GM12878 (cell line): ENCODE measurements at regions not wholly inside any gene's neighbourhood (a gene's known extent, or its start where the extent isn't known, plus 50 kb on each side); places are given as distances from the start of the nearest gene placed in this dataset.

Source experiments
- BCL11A ChIP-seq: IDR thresholded peaks from 2 replicates; pipeline ENCODE4 v1.6.1; 2011; ENCODE audit warnings: low read depth, low read length
- FOXK2 ChIP-seq: fragments of 450-650 bp; IDR thresholded peaks from 2 replicates; pipeline ENCODE4 v1.6.1; 2017; ENCODE audit warnings: mild to moderate bottlenecking, moderate library complexity
- IRF4 ChIP-seq: IDR thresholded peaks from 2 replicates; pipeline ENCODE4 v1.6.1; 2011; ENCODE audit warnings: low read depth, low read length
- NFIC ChIP-seq: IDR thresholded peaks from 2 replicates; pipeline ENCODE4 v1.6.1; 2012; ENCODE audit warnings: low read depth, mild to moderate bottlenecking, inconsistent platforms, low read length, moderate library complexity
- NR2C1 ChIP-seq: fragments of 450-650 bp; IDR thresholded peaks from 2 replicates; pipeline ENCODE4 v1.6.1; 2017; ENCODE audit warnings: antibody characterized with exemption, mild to moderate bottlenecking, moderate library complexity
- SPI1 ChIP-seq: IDR thresholded peaks from 2 replicates; pipeline ENCODE4 v1.6.1; 2011; ENCODE audit warnings: low read depth, mild to moderate bottlenecking, low read length, moderate library complexity, borderline replicate concordance; ENCODE audit not compliant: insufficient read depth
- ZNF274 ChIP-seq: IDR thresholded peaks from one replicate; pipeline ENCODE4 v1.8.0; 2011; ENCODE audit not compliant: insufficient read length, insufficient read depth
- TF ChIP-seq, protein P1 (sequence below): fragments of 450-650 bp; IDR thresholded peaks from 2 replicates; pipeline ENCODE4 v1.6.1; 2017; ENCODE audit warnings: antibody characterized with exemption, mild to moderate bottlenecking, moderate library complexity
- TF ChIP-seq, protein P2 (sequence below), 3 experiments: IDR thresholded peaks in 2 of 3; conservative IDR thresholded peaks in 1 of 3; 2 replicates each; pipeline ENCODE4 v1.5.1; 2011; ENCODE audit warnings: low read depth in 3 of 3, low read length in 3 of 3, mild to moderate bottlenecking in 3 of 3, control low read depth in 2 of 3, moderate library complexity in 2 of 3, inconsistent platforms in 1 of 3, mixed read lengths in 1 of 3; ENCODE audit not compliant: control insufficient read depth in 2 of 3, insufficient read depth in 1 of 3; ENCODE audit errors: extremely low read depth in 1 of 3
- TF ChIP-seq, protein P3 (sequence below): fragments of 450-650 bp; IDR thresholded peaks from 2 replicates; pipeline ENCODE4 v1.6.1; 2017; ENCODE audit warnings: mild to moderate bottlenecking, low read depth, inconsistent platforms; ENCODE audit not compliant: poor library complexity, severe bottlenecking
- TF ChIP-seq, protein P4 (sequence below): fragments of 450-650 bp; formaldehyde crosslinking; IDR thresholded peaks from 2 replicates; pipeline ENCODE4 v1.5.0; 2022; ENCODE audit warnings: mild to moderate bottlenecking, missing genetic modification characterization

DNA sequence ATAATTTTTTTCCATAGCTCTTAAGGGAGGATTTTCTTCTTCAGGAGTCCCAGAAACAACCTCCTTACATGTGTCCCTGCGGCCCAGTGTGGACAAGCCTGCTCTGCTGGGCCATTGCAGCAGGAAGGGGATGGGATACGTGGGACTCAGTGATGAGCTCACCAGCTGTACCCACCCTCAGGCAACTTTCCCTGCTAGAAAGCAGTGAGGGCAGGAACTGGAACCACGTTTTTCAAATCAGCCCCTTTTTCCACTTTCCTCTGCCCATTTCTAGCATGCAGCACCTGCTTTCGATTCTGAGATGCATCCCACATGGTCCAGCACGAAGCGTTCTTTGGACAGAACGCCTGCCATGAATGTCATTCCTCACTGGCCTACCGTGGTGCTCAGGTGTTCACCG is 232.7 kb downstream of the KLF6 start:
- TF ChIP-seq FOXK2, result no peak
- TF ChIP-seq IRF4, result no peak
- no peak for TF ChIP-seq BCL11A
- TF ChIP-seq, protein P1, sequence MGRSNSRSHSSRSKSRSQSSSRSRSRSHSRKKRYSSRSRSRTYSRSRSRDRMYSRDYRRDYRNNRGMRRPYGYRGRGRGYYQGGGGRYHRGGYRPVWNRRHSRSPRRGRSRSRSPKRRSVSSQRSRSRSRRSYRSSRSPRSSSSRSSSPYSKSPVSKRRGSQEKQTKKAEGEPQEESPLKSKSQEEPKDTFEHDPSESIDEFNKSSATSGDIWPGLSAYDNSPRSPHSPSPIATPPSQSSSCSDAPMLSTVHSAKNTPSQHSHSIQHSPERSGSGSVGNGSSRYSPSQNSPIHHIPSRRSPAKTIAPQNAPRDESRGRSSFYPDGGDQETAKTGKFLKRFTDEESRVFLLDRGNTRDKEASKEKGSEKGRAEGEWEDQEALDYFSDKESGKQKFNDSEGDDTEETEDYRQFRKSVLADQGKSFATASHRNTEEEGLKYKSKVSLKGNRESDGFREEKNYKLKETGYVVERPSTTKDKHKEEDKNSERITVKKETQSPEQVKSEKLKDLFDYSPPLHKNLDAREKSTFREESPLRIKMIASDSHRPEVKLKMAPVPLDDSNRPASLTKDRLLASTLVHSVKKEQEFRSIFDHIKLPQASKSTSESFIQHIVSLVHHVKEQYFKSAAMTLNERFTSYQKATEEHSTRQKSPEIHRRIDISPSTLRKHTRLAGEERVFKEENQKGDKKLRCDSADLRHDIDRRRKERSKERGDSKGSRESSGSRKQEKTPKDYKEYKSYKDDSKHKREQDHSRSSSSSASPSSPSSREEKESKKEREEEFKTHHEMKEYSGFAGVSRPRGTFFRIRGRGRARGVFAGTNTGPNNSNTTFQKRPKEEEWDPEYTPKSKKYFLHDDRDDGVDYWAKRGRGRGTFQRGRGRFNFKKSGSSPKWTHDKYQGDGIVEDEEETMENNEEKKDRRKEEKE, result no peak
- no peak for TF ChIP-seq SPI1
- TF ChIP-seq, protein P2, sequence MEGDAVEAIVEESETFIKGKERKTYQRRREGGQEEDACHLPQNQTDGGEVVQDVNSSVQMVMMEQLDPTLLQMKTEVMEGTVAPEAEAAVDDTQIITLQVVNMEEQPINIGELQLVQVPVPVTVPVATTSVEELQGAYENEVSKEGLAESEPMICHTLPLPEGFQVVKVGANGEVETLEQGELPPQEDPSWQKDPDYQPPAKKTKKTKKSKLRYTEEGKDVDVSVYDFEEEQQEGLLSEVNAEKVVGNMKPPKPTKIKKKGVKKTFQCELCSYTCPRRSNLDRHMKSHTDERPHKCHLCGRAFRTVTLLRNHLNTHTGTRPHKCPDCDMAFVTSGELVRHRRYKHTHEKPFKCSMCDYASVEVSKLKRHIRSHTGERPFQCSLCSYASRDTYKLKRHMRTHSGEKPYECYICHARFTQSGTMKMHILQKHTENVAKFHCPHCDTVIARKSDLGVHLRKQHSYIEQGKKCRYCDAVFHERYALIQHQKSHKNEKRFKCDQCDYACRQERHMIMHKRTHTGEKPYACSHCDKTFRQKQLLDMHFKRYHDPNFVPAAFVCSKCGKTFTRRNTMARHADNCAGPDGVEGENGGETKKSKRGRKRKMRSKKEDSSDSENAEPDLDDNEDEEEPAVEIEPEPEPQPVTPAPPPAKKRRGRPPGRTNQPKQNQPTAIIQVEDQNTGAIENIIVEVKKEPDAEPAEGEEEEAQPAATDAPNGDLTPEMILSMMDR (IDR thresholded peaks at IDR 0.05 in 2 of 3, conservative IDR thresholded peaks at IDR 0.05 in 1 of 3; ENCODE audit: control insufficient read depth in 2 of 3, extremely low read depth in 1 of 3, insufficient read depth in 1 of 3, low read depth in 3 of 3, low read length in 3 of 3), result no peak
- TF ChIP-seq NR2C1, result no peak
- no peak for TF ChIP-seq ZNF274
- TF ChIP-seq, protein P3, sequence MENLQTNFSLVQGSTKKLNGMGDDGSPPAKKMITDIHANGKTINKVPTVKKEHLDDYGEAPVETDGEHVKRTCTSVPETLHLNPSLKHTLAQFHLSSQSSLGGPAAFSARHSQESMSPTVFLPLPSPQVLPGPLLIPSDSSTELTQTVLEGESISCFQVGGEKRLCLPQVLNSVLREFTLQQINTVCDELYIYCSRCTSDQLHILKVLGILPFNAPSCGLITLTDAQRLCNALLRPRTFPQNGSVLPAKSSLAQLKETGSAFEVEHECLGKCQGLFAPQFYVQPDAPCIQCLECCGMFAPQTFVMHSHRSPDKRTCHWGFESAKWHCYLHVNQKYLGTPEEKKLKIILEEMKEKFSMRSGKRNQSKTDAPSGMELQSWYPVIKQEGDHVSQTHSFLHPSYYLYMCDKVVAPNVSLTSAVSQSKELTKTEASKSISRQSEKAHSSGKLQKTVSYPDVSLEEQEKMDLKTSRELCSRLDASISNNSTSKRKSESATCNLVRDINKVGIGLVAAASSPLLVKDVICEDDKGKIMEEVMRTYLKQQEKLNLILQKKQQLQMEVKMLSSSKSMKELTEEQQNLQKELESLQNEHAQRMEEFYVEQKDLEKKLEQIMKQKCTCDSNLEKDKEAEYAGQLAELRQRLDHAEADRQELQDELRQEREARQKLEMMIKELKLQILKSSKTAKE, result no peak
- TF ChIP-seq NFIC, result no peak
- TF ChIP-seq, protein P4, sequence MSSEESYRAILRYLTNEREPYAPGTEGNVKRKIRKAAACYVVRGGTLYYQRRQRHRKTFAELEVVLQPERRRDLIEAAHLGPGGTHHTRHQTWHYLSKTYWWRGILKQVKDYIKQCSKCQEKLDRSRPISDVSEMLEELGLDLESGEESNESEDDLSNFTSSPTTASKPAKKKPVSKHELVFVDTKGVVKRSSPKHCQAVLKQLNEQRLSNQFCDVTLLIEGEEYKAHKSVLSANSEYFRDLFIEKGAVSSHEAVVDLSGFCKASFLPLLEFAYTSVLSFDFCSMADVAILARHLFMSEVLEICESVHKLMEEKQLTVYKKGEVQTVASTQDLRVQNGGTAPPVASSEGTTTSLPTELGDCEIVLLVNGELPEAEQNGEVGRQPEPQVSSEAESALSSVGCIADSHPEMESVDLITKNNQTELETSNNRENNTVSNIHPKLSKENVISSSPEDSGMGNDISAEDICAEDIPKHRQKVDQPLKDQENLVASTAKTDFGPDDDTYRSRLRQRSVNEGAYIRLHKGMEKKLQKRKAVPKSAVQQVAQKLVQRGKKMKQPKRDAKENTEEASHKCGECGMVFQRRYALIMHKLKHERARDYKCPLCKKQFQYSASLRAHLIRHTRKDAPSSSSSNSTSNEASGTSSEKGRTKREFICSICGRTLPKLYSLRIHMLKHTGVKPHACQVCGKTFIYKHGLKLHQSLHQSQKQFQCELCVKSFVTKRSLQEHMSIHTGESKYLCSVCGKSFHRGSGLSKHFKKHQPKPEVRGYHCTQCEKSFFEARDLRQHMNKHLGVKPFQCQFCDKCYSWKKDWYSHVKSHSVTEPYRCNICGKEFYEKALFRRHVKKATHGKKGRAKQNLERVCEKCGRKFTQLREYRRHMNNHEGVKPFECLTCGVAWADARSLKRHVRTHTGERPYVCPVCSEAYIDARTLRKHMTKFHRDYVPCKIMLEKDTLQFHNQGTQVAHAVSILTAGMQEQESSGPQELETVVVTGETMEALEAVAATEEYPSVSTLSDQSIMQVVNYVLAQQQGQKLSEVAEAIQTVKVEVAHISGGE (CRISPR knock-in tag), result no peak
